ENCODE measurements at regions not wholly inside any gene's neighbourhood (a gene's known extent, or its start where the extent isn't known, plus 50 kb on each side); places are given as distances from the start of the nearest gene placed in this dataset.
"Not testable (repeated sequence)": the region's sequence is repeated elsewhere in the genome, so short reads cannot be mapped to it uniquely, and the experiment has no call there.

- H3K14ac ChIP-seq (replicated peaks; ENCODE audit: low read depth, low read length); H3K27ac ChIP-seq (ENCODE audit: insufficient read depth, low read length); DNase-seq; intact Hi-C loops (cut with micrococcal nuclease); dilution Hi-C loops (cut with HindIII; ENCODE audit: low sequenced_read_pairs, unreplicated experiment); H3K18ac ChIP-seq (ENCODE audit: low read depth, low read length); H4K91ac ChIP-seq (ENCODE audit: insufficient read depth, low read depth, low read length); H3K79me1 ChIP-seq (ENCODE audit: low read depth in 1 of 2, low read length in 2 of 2); H3K9me3 ChIP-seq (ENCODE audit: control insufficient read depth, insufficient read depth, low read length); H3K4me3 ChIP-seq (ENCODE audit: insufficient read depth, low read depth, low read length); H4K5ac ChIP-seq (ENCODE audit: low read depth, low read length); CTCF ChIA-PET; H4K8ac ChIP-seq (ENCODE audit: low read depth in 2 of 2, low read length in 2 of 2); in situ Hi-C loops (cut with MboI; ENCODE audit: low sequenced_read_pairs); H2AK5ac ChIP-seq (ENCODE audit: low read depth, low read length); H3K36me3 ChIP-seq (ENCODE audit: control insufficient read depth, insufficient read depth, low read length); H2AK9ac ChIP-seq (replicated peaks; ENCODE audit: low read depth, low read length, poor library complexity); H3K9me1 ChIP-seq (ENCODE audit: insufficient read depth, low read length); H2BK5ac ChIP-seq (ENCODE audit: low read depth, low read length, poor library complexity, severe bottlenecking); H2BK120ac ChIP-seq (ENCODE audit: low read depth, low read length); H3K27me3 ChIP-seq (ENCODE audit: control insufficient read depth, insufficient read depth, low read length); H3K4ac ChIP-seq (ENCODE audit: low read depth, low read length); ATAC-seq (ENCODE audit: low read depth); H2BK15ac ChIP-seq (ENCODE audit: low read depth, low read length); H3K23ac ChIP-seq (ENCODE audit: low read depth, low read length); H3K9ac ChIP-seq (ENCODE audit: low read depth, low read length); H2AFZ ChIP-seq (replicated peaks; ENCODE audit: low read length, poor library complexity); H3K56ac ChIP-seq (ENCODE audit: extremely low read depth, insufficient read depth, low read length); H3K4me2 ChIP-seq (ENCODE audit: low read depth, low read length); H2BK20ac ChIP-seq (ENCODE audit: low read depth, low read length); POLR2A ChIA-PET (ENCODE audit: unreplicated experiment); BruUV-seq (replicated peaks); H3K4me1 ChIP-seq (ENCODE audit: control insufficient read depth, insufficient read depth, low read length): not testable (repeated sequence)
- H4K20me1 ChIP-seq (ENCODE audit: insufficient read depth, low read length): peaks cover 36% of the 10 kb centered on the region
- no CpG with 5 or more reads among the region's 2 CpGs for WGBS, 2 experiments (ENCODE audit: extremely low coverage in 2 of 2, insufficient read length in 1 of 2)
These were observed 333.1 kb downstream of the BCL2L11 start for GRCh38 chr2:111453816-111454215.

- H3K56ac ChIP-seq (ENCODE audit: extremely low read depth, insufficient read depth, low read length); intact Hi-C loops (cut with micrococcal nuclease); CTCF ChIA-PET; H2BK120ac ChIP-seq (ENCODE audit: low read depth, low read length); H2BK15ac ChIP-seq (ENCODE audit: low read depth, low read length); H2AFZ ChIP-seq (replicated peaks; ENCODE audit: low read length, poor library complexity); H3K18ac ChIP-seq (ENCODE audit: low read depth, low read length); H2BK5ac ChIP-seq (ENCODE audit: low read depth, low read length, poor library complexity, severe bottlenecking); H3K27me3 ChIP-seq (ENCODE audit: control insufficient read depth, insufficient read depth, low read length); H3K4me2 ChIP-seq (ENCODE audit: low read depth, low read length); H3K4me1 ChIP-seq (ENCODE audit: control insufficient read depth, insufficient read depth, low read length); H3K14ac ChIP-seq (replicated peaks; ENCODE audit: low read depth, low read length); H3K23ac ChIP-seq (ENCODE audit: low read depth, low read length); H2AK9ac ChIP-seq (replicated peaks; ENCODE audit: low read depth, low read length, poor library complexity); H3K4me3 ChIP-seq (ENCODE audit: insufficient read depth, low read depth, low read length); in situ Hi-C loops (cut with MboI; ENCODE audit: low sequenced_read_pairs); H3K9ac ChIP-seq (ENCODE audit: low read depth, low read length); H3K9me3 ChIP-seq (ENCODE audit: control insufficient read depth, insufficient read depth, low read length); H2BK20ac ChIP-seq (ENCODE audit: low read depth, low read length); H4K91ac ChIP-seq (ENCODE audit: insufficient read depth, low read depth, low read length); POLR2A ChIA-PET (ENCODE audit: unreplicated experiment); H3K79me1 ChIP-seq (ENCODE audit: low read depth in 1 of 2, low read length in 2 of 2); dilution Hi-C loops (cut with HindIII; ENCODE audit: low sequenced_read_pairs, unreplicated experiment); H4K5ac ChIP-seq (ENCODE audit: low read depth, low read length); H3K36me3 ChIP-seq (ENCODE audit: control insufficient read depth, insufficient read depth, low read length); H3K27ac ChIP-seq (ENCODE audit: insufficient read depth, low read length); H3K9me1 ChIP-seq (ENCODE audit: insufficient read depth, low read length); H4K8ac ChIP-seq (ENCODE audit: low read depth in 2 of 2, low read length in 2 of 2); H3K4ac ChIP-seq (ENCODE audit: low read depth, low read length); H2AK5ac ChIP-seq (ENCODE audit: low read depth, low read length); BruUV-seq (replicated peaks): not testable (repeated sequence)
- H4K20me1 ChIP-seq (ENCODE audit: insufficient read depth, low read length): peaks cover 40% of the 10 kb centered on the region
- peak; percentile 68 for ATAC-seq (ENCODE audit: low read depth)
- no CpG with 5 or more reads among the region's 1 CpG for WGBS, 2 experiments (ENCODE audit: extremely low coverage in 2 of 2, insufficient read length in 1 of 2)
- DNase-seq: peak; percentile 61
These were observed 333.7 kb downstream of the BCL2L11 start for GRCh38 chr2:111454404-111454803.
